Liver (tissue), 8 donors: ENCODE measurements at regions not wholly inside any gene's neighbourhood (a gene's known extent, or its start where the extent isn't known, plus 50 kb on each side); places are given as distances from the start of the nearest gene placed in this dataset.

Source experiments
- DNase-seq: peaks from one replicate; pipeline ENCODE4 v3.0.0-alpha.2; 2017; ENCODE audit warnings: low spot score
- H3K27ac ChIP-seq, 2 donors: one replicate each; pipeline ENCODE4 v1.7.0; 2013; ENCODE audit warnings: inconsistent platforms in 2 of 2, low read length in 2 of 2, control low read depth in 1 of 2, low read depth in 1 of 2, mild to moderate bottlenecking in 1 of 2
- H3K27me3 ChIP-seq, 4 donors: one replicate each; pipeline versions ENCODE4 v1.6.1 to v1.7.0; 2013; ENCODE audit warnings: low read length in 3 of 4, inconsistent platforms in 1 of 4, mild to moderate bottlenecking in 1 of 4, moderate library complexity in 1 of 4; ENCODE audit not compliant: control insufficient read depth in 4 of 4, insufficient read depth in 4 of 4
- H3K36me3 ChIP-seq, 4 donors: one replicate each; pipeline versions ENCODE4 v1.6.1 to v1.7.0; 2013; ENCODE audit warnings: low read length in 3 of 4, mild to moderate bottlenecking in 3 of 4, low read depth in 1 of 4, moderate library complexity in 1 of 4; ENCODE audit not compliant: control insufficient read depth in 4 of 4, insufficient read depth in 3 of 4
- H3K4me1 ChIP-seq, 4 donors: one replicate each; pipeline versions ENCODE4 v1.6.1 to v1.7.0; 2013; ENCODE audit warnings: low read length in 3 of 4, mild to moderate bottlenecking in 3 of 4, moderate library complexity in 1 of 4; ENCODE audit not compliant: control insufficient read depth in 4 of 4, insufficient read depth in 4 of 4
- H3K4me3 ChIP-seq, 3 donors: one replicate each; pipeline versions ENCODE4 v1.6.1 to v1.7.0; 2013; ENCODE audit warnings: low read length in 3 of 3, control low read depth in 1 of 3, low read depth in 1 of 3, mild to moderate bottlenecking in 1 of 3
- H3K9ac ChIP-seq, 2 donors: one replicate each; pipeline ENCODE4 v1.7.0; 2013; ENCODE audit warnings: low read length in 2 of 2, mild to moderate bottlenecking in 2 of 2, moderate library complexity in 2 of 2, control low read depth in 1 of 2, low read depth in 1 of 2
- H3K9me3 ChIP-seq, 4 donors: one replicate each; pipeline versions ENCODE4 v1.6.1 to v1.7.0; 2013; ENCODE audit warnings: low read length in 3 of 4; ENCODE audit not compliant: control insufficient read depth in 4 of 4
- ATF3 ChIP-seq: IDR thresholded peaks from 2 replicates; pipeline ENCODE4 v1.6.1; 2016; ENCODE audit warnings: antibody characterized with exemption
- CTCF ChIP-seq: fragments of 150-350 bp; IDR thresholded peaks from 2 replicates; pipeline ENCODE4 v1.5.1; 2017; ENCODE audit warnings: improper control_type of control experiment, low read depth, low read length; ENCODE audit not compliant: missing input control
- EGR1 ChIP-seq, 2 donors: IDR thresholded peaks; 2 replicates each; pipeline ENCODE4 v1.6.1; 2016 to 2018; ENCODE audit warnings: antibody characterized with exemption in 2 of 2, low read depth in 2 of 2
- FOXA1 ChIP-seq: IDR thresholded peaks from 2 replicates; pipeline ENCODE4 v1.6.1; 2016; ENCODE audit warnings: antibody characterized with exemption
- FOXA2 ChIP-seq: IDR thresholded peaks from 2 replicates; pipeline ENCODE4 v1.6.1; 2016; ENCODE audit warnings: antibody characterized with exemption
- GABPA ChIP-seq, 2 donors: IDR thresholded peaks in 1 of 2; conservative IDR thresholded peaks in 1 of 2; 2 replicates each; pipeline ENCODE4 v1.6.1; 2016; ENCODE audit warnings: antibody characterized with exemption in 2 of 2, mild to moderate bottlenecking in 1 of 2, moderate library complexity in 1 of 2
- HNF4A ChIP-seq, 2 donors: conservative IDR thresholded peaks; 2 replicates each; pipeline ENCODE4 v1.6.1; 2016; ENCODE audit warnings: antibody characterized with exemption in 2 of 2, mild to moderate bottlenecking in 2 of 2
- HNF4G ChIP-seq: IDR thresholded peaks from 2 replicates; pipeline ENCODE4 v1.6.1; 2016; ENCODE audit warnings: antibody characterized with exemption
- JUND ChIP-seq, 2 donors: IDR thresholded peaks; 2 replicates each; pipeline ENCODE4 v1.6.1; 2016; ENCODE audit warnings: antibody characterized with exemption in 2 of 2
- MAX ChIP-seq: IDR thresholded peaks from 2 replicates; pipeline ENCODE4 v1.6.1; 2016; ENCODE audit warnings: antibody characterized with exemption
- NR2F2 ChIP-seq: IDR thresholded peaks from 2 replicates; pipeline ENCODE4 v1.6.1; 2016; ENCODE audit warnings: antibody characterized with exemption
- RAD21 ChIP-seq, 2 donors: IDR thresholded peaks; 2 replicates each; pipeline ENCODE4 v1.6.1; 2016; ENCODE audit warnings: antibody characterized with exemption in 2 of 2, mild to moderate bottlenecking in 2 of 2
- REST ChIP-seq: IDR thresholded peaks from 2 replicates; pipeline ENCODE4 v1.6.1; 2016; ENCODE audit warnings: antibody characterized with exemption, mild to moderate bottlenecking
- RXRA ChIP-seq, 2 donors: IDR thresholded peaks; 2 replicates each; pipeline ENCODE4 v1.6.1; 2017 to 2018; ENCODE audit warnings: antibody characterized with exemption in 2 of 2, mild to moderate bottlenecking in 1 of 2
- SP1 ChIP-seq: IDR thresholded peaks from 2 replicates; pipeline ENCODE4 v1.6.1; 2018; ENCODE audit warnings: antibody characterized with exemption, mild to moderate bottlenecking
- TAF1 ChIP-seq: conservative IDR thresholded peaks from 2 replicates; pipeline ENCODE4 v1.6.1; 2016; ENCODE audit warnings: antibody characterized with exemption, mild to moderate bottlenecking
- YY1 ChIP-seq: IDR thresholded peaks from 2 replicates; pipeline ENCODE4 v1.6.1; 2016; ENCODE audit warnings: antibody characterized with exemption, mild to moderate bottlenecking
- ZBTB33 ChIP-seq: IDR thresholded peaks from 2 replicates; pipeline ENCODE4 v1.6.1; 2016; ENCODE audit warnings: antibody characterized with exemption
- WGBS: extraction: QIAGEN DNeasy Blood & Tissue Kit; methylation state at CpG from one replicate; pipeline ENCODE4 v1.1.7; 2013; 5-methylcytosine and 5-hydroxymethylcytosine counted together
- donor health status: healthy.
- donor health status: healthy.
- donor health status: healthy.
- donor health status: healthy.
- donor health status: healthy.

- TF ChIP-seq HNF4G (no peak), MAX (no peak), YY1 (no peak), TAF1 (no peak), ATF3 (no peak), HNF4A (conservative IDR thresholded peaks at IDR 0.05) (no peak), CTCF (no peak), JUND (IDR thresholded peaks at IDR 0.05) (no peak), RXRA (IDR thresholded peaks at IDR 0.05) (no peak), REST (no peak), SP1 (no peak), EGR1 (IDR thresholded peaks at IDR 0.05; ENCODE audit: low read depth in 2 of 2) (no peak), RAD21 (IDR thresholded peaks at IDR 0.05) (no peak), NR2F2 (no peak), FOXA1 (no peak), ZBTB33 (no peak), GABPA (IDR thresholded peaks at IDR 0.05 in 1 of 2, conservative IDR thresholded peaks at IDR 0.05 in 1 of 2) (no peak), FOXA2 (no peak)
- H3K4me1 ChIP-seq = no peaks in the 10 kb centered on the region
- no peak overlapping the region for H3K4me3 ChIP-seq
- H3K27ac ChIP-seq = no peak overlapping the region
- H3K36me3 ChIP-seq = no peaks in the 10 kb centered on the region
- peaks cover 0 to 2% (median 0%) of the 10 kb centered on the region in 4 donors for H3K9me3 ChIP-seq
- DNase-seq = no peak
- no peak overlapping the region for H3K9ac ChIP-seq
- 61% methylated on average over 1 of the region's 1 CpG for WGBS
- H3K27me3 ChIP-seq = no peaks in the 10 kb centered on the region
Observed at GRCh38 chr4:170769862-170770261, 680.1 kb upstream of the AADAT start.

- Histone ChIP-seq H3K9ac (no peak overlapping the region), H3K4me3 (no peak overlapping the region), H3K9me3 (no peaks in the 10 kb centered on the region), H3K27ac (no peak overlapping the region), H3K36me3 (no peaks in the 10 kb centered on the region), H3K4me1 (no peaks in the 10 kb centered on the region), H3K27me3 (no peaks in the 10 kb centered on the region)
- 88% methylated on average over 4 of the region's 4 CpGs for WGBS
- no peak for DNase-seq
- TF ChIP-seq EGR1 (IDR thresholded peaks at IDR 0.05; ENCODE audit: low read depth in 2 of 2) (no peak), HNF4G (no peak), SP1 (no peak), MAX (no peak), JUND (IDR thresholded peaks at IDR 0.05) (no peak), REST (no peak), GABPA (IDR thresholded peaks at IDR 0.05 in 1 of 2, conservative IDR thresholded peaks at IDR 0.05 in 1 of 2) (no peak), CTCF (no peak), FOXA2 (no peak), YY1 (no peak)
Observed at GRCh38 chr4:170758988-170759387, 669.2 kb upstream of the AADAT start.
